B cell (primary cell): ENCODE measurements at regions not wholly inside any gene's neighbourhood (a gene's known extent, or its start where the extent isn't known, plus 50 kb on each side); places are given as distances from the start of the nearest gene placed in this dataset.

ENCODE experiments used
- CTCF ChIP-seq: fragments of 200-600 bp; IDR thresholded peaks from one replicate; pipeline ENCODE4 v1.8.0; 2022; ENCODE audit warnings: antibody characterized with exemption, mild to moderate bottlenecking
- EZH2 ChIP-seq: IDR thresholded peaks from 2 replicates; pipeline ENCODE4 v1.6.1; 2012; ENCODE audit warnings: borderline replicate concordance, low read depth, mild to moderate bottlenecking, moderate library complexity, low read length; ENCODE audit not compliant: insufficient read depth, poor library complexity, severe bottlenecking

GRCh38 chr11:38095268-38095667 is 1497.2 kb upstream of the RAG2 start:
- no peak for TF ChIP-seq EZH2
- no peak for TF ChIP-seq CTCF
